SKM-1 treated with dmso at 0.1 percent for 144 hours (cell line): ENCODE measurements at regions not wholly inside any gene's neighbourhood (a gene's known extent, or its start where the extent isn't known, plus 50 kb on each side); places are given as distances from the start of the nearest gene placed in this dataset.
"Not testable (repeated sequence)": the region's sequence is repeated elsewhere in the genome, so short reads cannot be mapped to it uniquely, and the experiment has no call there.

Source experiments
- DNase-seq: peaks from one replicate; lab custom pipeline; 2025; ENCODE audit not compliant: unreplicated experiment; lab: John Stamatoyannopoulos, UW

- no peak for DNase-seq
Measured at GRCh38 chr6:21333715-21334114, 259.8 kb upstream of the SOX4 start.

GRCh38 chr6:21334651-21335050, 258.9 kb upstream of the SOX4 start:
- DNase-seq, result no peak

DNA sequence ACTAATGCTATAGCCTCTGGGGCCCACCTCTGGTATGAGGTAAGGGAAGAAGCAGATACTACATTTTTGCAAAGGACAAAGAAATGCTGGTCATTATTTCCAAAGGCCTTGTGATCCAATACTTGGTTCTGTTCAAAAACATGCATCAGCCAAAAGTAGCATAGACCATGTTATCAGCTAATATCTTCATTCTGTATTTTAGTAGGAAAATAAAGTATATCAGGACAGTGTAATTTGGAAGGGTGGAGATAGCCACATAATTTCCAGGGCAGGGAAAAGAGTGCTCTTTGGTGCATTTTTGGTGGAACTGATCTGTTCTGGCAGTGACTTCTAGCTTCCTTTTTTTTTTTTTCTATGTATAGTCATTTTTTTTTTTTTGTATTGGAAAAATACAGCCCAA, 258.0 kb upstream of the SOX4 start:
- DNase-seq, result no peak

DNA sequence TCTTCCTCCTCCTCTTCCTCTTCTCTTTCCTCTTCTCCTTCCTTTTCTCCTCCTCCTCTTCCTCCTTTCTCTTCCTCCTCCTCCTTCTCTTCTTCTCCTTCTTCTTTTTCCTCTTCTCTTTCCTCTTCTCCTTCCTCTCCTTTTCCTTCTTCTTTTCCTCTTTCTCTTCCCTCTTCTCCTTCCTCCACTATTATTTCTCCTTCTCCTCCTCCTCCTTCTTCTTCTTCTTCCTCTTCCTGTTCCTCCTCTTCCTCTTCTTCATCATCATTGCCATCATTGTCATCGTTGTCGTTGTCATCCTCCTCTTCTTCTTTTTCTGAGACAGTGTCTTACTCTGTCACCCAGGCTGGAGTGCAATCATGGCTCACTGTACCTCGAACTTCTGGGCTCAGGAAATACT, 256.3 kb upstream of the SOX4 start:
- no peak for DNase-seq

GRCh38 chr6:21340573-21340972, 253.0 kb upstream of the SOX4 start:
- no peak for DNase-seq

- DNase-seq, result no peak
Measured at GRCh38 chr6:21341910-21342309, 251.6 kb upstream of the SOX4 start.

- DNase-seq, result no peak
Measured at GRCh38 chr6:21342501-21342900, 251.1 kb upstream of the SOX4 start.

GRCh38 chr6:21345704-21346103, 247.8 kb upstream of the SOX4 start:
- DNase-seq, result not testable (repeated sequence)

DNA sequence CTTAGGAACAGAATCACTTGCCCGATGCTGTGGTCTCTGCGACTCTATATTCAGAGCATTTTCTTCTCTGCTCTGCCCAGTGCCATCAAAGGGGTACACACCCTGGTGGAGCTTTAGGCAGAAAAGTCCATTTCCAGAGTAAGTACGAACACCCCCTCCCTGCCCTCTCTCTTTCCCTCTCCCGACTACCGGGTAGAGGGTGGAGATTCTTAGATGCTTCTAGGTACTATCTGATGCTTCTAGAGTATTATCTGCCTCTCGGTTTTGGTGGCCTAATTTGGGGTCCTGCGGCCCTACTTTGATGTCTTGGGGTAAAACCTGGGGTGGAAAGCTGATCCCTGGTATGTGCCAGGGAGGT, 245.4 kb upstream of the SOX4 start:
- DNase-seq, result no peak

- no peak for DNase-seq
Measured at GRCh38 chr6:21348504-21349195, 244.9 kb upstream of the SOX4 start.

DNA sequence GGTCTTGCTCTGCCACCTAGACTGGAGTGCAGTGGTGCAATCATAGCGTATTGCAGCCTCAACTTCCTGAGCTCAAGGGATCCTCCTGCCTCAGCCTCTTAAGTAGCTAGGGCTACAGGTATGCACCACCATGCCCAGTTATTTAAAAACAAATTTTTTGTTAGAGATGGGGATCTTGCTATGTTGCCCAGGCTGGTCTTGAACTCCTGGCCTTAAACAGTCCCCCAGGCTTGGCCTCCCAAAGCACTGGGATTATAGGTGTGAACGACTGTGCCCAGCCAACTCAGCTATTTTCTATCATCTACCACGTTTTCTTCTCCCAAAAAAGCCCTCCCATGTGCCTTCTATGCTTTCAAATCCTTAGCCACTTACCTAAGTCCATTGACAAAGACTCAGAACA, 243.7 kb upstream of the SOX4 start:
- no peak for DNase-seq

- no peak for DNase-seq
Measured at GRCh38 chr6:21350926-21351325, 242.6 kb upstream of the SOX4 start.

- no peak for DNase-seq
Measured at GRCh38 chr6:21352131-21352530, 241.4 kb upstream of the SOX4 start.

DNA sequence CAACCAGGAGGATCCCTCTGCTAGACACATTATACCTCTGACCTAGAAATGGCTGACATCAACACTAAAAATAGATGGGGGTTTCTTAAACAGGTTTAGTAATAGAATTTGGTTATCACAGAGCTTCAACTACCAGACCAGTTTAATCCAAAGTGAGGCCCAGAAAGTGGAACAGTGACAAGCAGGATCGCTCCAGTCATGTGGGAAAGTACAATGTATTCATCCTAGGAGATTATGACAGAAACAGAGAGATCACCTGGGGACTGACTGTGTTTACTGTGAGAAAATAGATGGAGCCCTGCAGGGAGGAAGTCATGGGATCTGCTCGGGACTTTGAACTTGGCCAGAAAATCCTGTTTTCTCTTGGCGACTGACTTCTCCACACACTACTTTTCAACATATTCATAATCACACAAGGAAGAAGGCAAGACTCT, 238.7 kb upstream of the SOX4 start:
- no peak for DNase-seq

DNA sequence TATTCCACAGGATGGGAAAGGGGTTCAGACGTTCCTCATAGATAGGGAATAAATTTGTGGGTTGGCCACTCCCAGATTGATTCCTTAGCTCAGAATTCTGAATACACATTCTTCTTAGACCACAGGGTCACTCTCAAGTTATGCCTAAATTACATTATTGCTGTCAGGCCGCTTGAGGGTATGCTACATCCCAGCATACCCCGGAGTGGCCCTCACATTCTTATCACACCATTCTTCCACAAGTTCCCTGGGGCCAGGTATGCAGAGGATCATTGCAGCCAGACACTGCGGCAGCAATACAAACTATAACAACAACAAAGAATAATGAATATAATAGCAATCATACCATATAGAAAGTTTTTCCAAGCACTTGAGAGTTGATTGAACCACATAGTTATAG, 237.9 kb upstream of the SOX4 start:
- no peak for DNase-seq

- no peak for DNase-seq
Measured at GRCh38 chr6:21357262-21357661, 236.3 kb upstream of the SOX4 start.

DNA sequence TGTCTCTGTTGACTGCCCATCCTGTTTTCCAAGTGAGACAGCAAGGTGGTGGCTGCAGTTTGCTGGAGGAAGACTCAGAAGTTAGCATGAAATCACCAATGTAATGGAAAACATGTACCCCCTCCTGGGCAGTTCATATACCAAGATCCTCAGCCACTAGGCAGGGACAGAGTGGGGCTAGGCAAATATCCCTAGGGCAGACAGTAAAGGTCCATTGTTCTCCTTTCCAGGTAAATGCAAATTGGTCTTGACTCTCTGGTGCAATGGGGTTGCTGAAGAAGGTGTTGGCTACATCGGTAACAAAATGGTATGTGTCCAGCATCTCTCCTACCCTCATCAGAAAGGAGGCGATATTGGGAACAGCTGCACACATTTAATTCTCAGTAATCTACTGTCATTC, 233.6 kb upstream of the SOX4 start:
- DNase-seq, result no peak

- DNase-seq, result no peak
Measured at GRCh38 chr6:21360336-21360735, 233.2 kb upstream of the SOX4 start.

GRCh38 chr6:21367148-21367547, 226.4 kb upstream of the SOX4 start:
- DNase-seq, result no peak

GRCh38 chr6:21367649-21368154, 225.8 kb upstream of the SOX4 start:
- DNase-seq, result no peak

DNA sequence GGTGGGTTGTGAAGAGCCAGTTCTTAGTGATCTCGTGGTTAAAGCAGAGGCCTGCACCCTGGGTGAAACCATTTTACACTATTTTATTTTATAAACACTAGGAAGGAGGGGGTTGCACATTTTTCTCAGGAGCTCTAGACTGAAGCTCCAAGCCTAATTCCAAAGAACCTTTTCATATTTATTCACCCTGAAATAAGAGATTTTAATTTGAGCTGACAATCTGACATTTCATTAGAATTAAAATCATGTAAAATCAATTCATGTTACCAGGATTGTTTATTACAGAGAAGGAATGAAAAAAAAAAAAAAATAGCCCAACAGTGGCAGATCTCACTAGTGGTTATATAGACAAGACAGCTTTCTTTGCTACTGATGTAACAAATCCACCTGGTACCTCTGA, 222.5 kb upstream of the SOX4 start:
- DNase-seq, result no peak

GRCh38 chr6:21371676-21372171, 221.8 kb upstream of the SOX4 start:
- no peak for DNase-seq
